SK-N-SH treated with all-trans-retinoic acid at 6 μM for 48 hours (cell line): ENCODE measurements at regions not wholly inside any gene's neighbourhood (a gene's known extent, or its start where the extent isn't known, plus 50 kb on each side); places are given as distances from the start of the nearest gene placed in this dataset.

Experiments
- ATAC-seq: fragments of 200-7000 bp; cut with Tn5 transposase; 3 replicates; pipeline ENCODE4 v1.9.1; 2020; ENCODE audit warnings: mild to moderate bottlenecking, moderate library complexity
- ARNTL ChIP-seq: fragments of 450-650 bp; formaldehyde crosslinking; IDR thresholded peaks from 2 replicates; pipeline ENCODE4 v1.5.0; 2020; ENCODE audit warnings: low read depth, mild to moderate bottlenecking, moderate library complexity, borderline replicate concordance
- BACH2 ChIP-seq: fragments of 250-450 bp; sonication (Bioruptor Pico); IDR thresholded peaks from 2 replicates; pipeline ENCODE4 v1.9.0; 2021; ENCODE audit warnings: mild to moderate bottlenecking, borderline replicate concordance
- CSDC2 ChIP-seq: fragments of 250-450 bp; sonication (Bioruptor Pico); IDR thresholded peaks from 2 replicates; pipeline ENCODE4 v1.5.0; 2020; ENCODE audit warnings: mild to moderate bottlenecking, moderate library complexity
- ESRRG ChIP-seq: fragments of 250-450 bp; sonication (Bioruptor Pico); IDR thresholded peaks from 2 replicates; pipeline ENCODE4 v1.6.1; 2021; ENCODE audit warnings: mild to moderate bottlenecking
- GLIS3 ChIP-seq: fragments of 250-450 bp; sonication (Bioruptor Pico); IDR thresholded peaks from 2 replicates; pipeline ENCODE4 v1.5.0; 2020; ENCODE audit warnings: mild to moderate bottlenecking, moderate library complexity
- ISL1 ChIP-seq: fragments of 250-450 bp; sonication (Bioruptor Pico); IDR thresholded peaks from 2 replicates; pipeline ENCODE4 v2.1.2; 2022; ENCODE audit warnings: mild to moderate bottlenecking, moderate library complexity
- PPARA ChIP-seq: fragments of 250-450 bp; sonication (Bioruptor Pico); IDR thresholded peaks from 2 replicates; pipeline ENCODE4 v1.5.0; 2020; ENCODE audit warnings: mild to moderate bottlenecking, borderline replicate concordance
- RARB ChIP-seq: fragments of 250-450 bp; sonication (Bioruptor Pico); IDR thresholded peaks from 2 replicates; pipeline ENCODE4 v1.8.0; 2021; ENCODE audit warnings: mild to moderate bottlenecking, moderate library complexity
- SNAI2 ChIP-seq: fragments of 250-450 bp; sonication (Bioruptor Pico); IDR thresholded peaks from 2 replicates; pipeline ENCODE4 v1.5.0; 2020; ENCODE audit warnings: mild to moderate bottlenecking, moderate library complexity
- TCF4 ChIP-seq: fragments of 250-450 bp; sonication (Bioruptor Pico); IDR thresholded peaks from 2 replicates; pipeline ENCODE4 v1.8.0; 2021; ENCODE audit warnings: mild to moderate bottlenecking, moderate library complexity, borderline replicate concordance
- TOX ChIP-seq: fragments of 250-450 bp; sonication (Bioruptor Pico); IDR thresholded peaks from 2 replicates; pipeline ENCODE4 v1.8.0; 2021; ENCODE audit warnings: mild to moderate bottlenecking, moderate library complexity, borderline replicate concordance
- ZC3H10 ChIP-seq: fragments of 250-450 bp; sonication (Bioruptor Pico); IDR thresholded peaks from 2 replicates; pipeline ENCODE4 v1.5.1; 2021; ENCODE audit warnings: mild to moderate bottlenecking, moderate library complexity
- ZFP3 ChIP-seq: fragments of 250-450 bp; sonication (Bioruptor Pico); IDR thresholded peaks from 2 replicates; pipeline ENCODE4 v1.5.0; 2020; ENCODE audit warnings: mild to moderate bottlenecking, moderate library complexity
- ZFP30 ChIP-seq: fragments of 450-650 bp; formaldehyde crosslinking; IDR thresholded peaks from 2 replicates; pipeline ENCODE4 v1.5.0; 2022; ENCODE audit warnings: mild to moderate bottlenecking, moderate library complexity
- ZNF565 ChIP-seq: fragments of 450-650 bp; formaldehyde crosslinking; conservative IDR thresholded peaks from 2 replicates; pipeline ENCODE4 v1.5.0; 2020; ENCODE audit warnings: low read depth, mild to moderate bottlenecking, moderate library complexity
- ZNF70 ChIP-seq: fragments of 450-650 bp; formaldehyde crosslinking; IDR thresholded peaks from 2 replicates; pipeline ENCODE4 v1.5.0; 2020; ENCODE audit warnings: mild to moderate bottlenecking, moderate library complexity
- ZNF8 ChIP-seq: fragments of 450-650 bp; formaldehyde crosslinking; IDR thresholded peaks from 2 replicates; pipeline ENCODE4 v1.5.0; 2020; ENCODE audit warnings: mild to moderate bottlenecking, moderate library complexity
- TF ChIP-seq, protein P1 (sequence below): fragments of 250-450 bp; sonication (Bioruptor Pico); IDR thresholded peaks from 2 replicates; pipeline ENCODE4 v1.8.0; 2021; ENCODE audit warnings: low read depth, mild to moderate bottlenecking, moderate library complexity, borderline replicate concordance
- TF ChIP-seq, protein P2 (sequence below): fragments of 250-450 bp; sonication (Bioruptor Pico); IDR thresholded peaks from 2 replicates; pipeline ENCODE4 v1.8.0; 2020; ENCODE audit warnings: mild to moderate bottlenecking, moderate library complexity, borderline replicate concordance
- TF ChIP-seq, protein P3 (sequence below): fragments of 250-450 bp; sonication (Bioruptor Pico); IDR thresholded peaks from 2 replicates; pipeline ENCODE4 v1.5.0; 2020; ENCODE audit warnings: mild to moderate bottlenecking, moderate library complexity
- TF ChIP-seq, protein P4 (sequence below): fragments of 250-450 bp; sonication (Bioruptor Pico); IDR thresholded peaks from 2 replicates; pipeline ENCODE4 v1.5.1; 2020; ENCODE audit warnings: low read depth, mild to moderate bottlenecking, moderate library complexity
- TF ChIP-seq, protein P5 (sequence below): fragments of 250-450 bp; sonication (Bioruptor Pico); IDR thresholded peaks from 2 replicates; pipeline ENCODE4 v1.5.1; 2021; ENCODE audit warnings: mild to moderate bottlenecking, moderate library complexity

DNA sequence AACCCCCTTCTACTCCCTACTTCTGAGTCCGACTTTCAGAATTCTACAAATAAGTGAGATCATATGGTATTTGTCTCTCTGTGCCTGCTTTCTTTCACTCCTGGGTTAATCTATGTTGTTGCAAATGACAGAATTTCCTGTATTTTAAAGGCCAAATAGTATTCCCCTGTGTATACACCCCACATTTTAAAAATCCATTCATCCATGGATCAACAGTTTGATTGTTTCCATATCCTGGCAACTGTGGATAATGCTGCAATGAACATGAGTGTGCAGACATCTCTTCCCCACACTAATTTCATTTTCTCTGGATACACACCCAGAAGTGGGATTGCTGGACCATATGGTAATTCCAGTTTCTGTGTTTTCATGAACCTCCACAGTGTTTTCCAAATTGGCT lies 225.8 kb upstream of the TCERG1L start:
- no peak for ATAC-seq
- TF ChIP-seq ZFP30 (CRISPR knock-in tag) (no peak), TOX (CRISPR knock-in tag) (no peak), GLIS3 (CRISPR knock-in tag) (no peak), PPARA (no peak), RARB (CRISPR knock-in tag) (no peak), ZNF565 (CRISPR knock-in tag) (no peak), ISL1 (CRISPR knock-in tag) (no peak), ZFP3 (no peak), SNAI2 (CRISPR knock-in tag) (no peak), CSDC2 (CRISPR knock-in tag) (no peak), BACH2 (no peak), ZNF8 (no peak), TCF4 (CRISPR knock-in tag) (no peak), ARNTL (CRISPR knock-in tag) (no peak)
- TF ChIP-seq, protein P1, sequence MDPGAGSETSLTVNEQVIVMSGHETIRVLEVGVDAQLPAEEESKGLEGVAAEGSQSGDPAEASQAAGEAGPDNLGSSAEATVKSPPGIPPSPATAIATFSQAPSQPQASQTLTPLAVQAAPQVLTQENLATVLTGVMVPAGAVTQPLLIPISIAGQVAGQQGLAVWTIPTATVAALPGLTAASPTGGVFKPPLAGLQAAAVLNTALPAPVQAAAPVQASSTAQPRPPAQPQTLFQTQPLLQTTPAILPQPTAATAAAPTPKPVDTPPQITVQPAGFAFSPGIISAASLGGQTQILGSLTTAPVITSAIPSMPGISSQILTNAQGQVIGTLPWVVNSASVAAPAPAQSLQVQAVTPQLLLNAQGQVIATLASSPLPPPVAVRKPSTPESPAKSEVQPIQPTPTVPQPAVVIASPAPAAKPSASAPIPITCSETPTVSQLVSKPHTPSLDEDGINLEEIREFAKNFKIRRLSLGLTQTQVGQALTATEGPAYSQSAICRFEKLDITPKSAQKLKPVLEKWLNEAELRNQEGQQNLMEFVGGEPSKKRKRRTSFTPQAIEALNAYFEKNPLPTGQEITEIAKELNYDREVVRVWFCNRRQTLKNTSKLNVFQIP, result no peak
- TF ChIP-seq, protein P2, sequence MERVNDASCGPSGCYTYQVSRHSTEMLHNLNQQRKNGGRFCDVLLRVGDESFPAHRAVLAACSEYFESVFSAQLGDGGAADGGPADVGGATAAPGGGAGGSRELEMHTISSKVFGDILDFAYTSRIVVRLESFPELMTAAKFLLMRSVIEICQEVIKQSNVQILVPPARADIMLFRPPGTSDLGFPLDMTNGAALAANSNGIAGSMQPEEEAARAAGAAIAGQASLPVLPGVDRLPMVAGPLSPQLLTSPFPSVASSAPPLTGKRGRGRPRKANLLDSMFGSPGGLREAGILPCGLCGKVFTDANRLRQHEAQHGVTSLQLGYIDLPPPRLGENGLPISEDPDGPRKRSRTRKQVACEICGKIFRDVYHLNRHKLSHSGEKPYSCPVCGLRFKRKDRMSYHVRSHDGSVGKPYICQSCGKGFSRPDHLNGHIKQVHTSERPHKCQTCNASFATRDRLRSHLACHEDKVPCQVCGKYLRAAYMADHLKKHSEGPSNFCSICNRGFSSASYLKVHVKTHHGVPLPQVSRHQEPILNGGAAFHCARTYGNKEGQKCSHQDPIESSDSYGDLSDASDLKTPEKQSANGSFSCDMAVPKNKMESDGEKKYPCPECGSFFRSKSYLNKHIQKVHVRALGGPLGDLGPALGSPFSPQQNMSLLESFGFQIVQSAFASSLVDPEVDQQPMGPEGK, result no peak
- TF ChIP-seq, protein P3, sequence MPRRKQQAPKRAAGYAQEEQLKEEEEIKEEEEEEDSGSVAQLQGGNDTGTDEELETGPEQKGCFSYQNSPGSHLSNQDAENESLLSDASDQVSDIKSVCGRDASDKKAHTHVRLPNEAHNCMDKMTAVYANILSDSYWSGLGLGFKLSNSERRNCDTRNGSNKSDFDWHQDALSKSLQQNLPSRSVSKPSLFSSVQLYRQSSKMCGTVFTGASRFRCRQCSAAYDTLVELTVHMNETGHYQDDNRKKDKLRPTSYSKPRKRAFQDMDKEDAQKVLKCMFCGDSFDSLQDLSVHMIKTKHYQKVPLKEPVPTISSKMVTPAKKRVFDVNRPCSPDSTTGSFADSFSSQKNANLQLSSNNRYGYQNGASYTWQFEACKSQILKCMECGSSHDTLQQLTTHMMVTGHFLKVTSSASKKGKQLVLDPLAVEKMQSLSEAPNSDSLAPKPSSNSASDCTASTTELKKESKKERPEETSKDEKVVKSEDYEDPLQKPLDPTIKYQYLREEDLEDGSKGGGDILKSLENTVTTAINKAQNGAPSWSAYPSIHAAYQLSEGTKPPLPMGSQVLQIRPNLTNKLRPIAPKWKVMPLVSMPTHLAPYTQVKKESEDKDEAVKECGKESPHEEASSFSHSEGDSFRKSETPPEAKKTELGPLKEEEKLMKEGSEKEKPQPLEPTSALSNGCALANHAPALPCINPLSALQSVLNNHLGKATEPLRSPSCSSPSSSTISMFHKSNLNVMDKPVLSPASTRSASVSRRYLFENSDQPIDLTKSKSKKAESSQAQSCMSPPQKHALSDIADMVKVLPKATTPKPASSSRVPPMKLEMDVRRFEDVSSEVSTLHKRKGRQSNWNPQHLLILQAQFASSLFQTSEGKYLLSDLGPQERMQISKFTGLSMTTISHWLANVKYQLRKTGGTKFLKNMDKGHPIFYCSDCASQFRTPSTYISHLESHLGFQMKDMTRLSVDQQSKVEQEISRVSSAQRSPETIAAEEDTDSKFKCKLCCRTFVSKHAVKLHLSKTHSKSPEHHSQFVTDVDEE (CRISPR knock-in tag), result no peak
- TF ChIP-seq, protein P4, sequence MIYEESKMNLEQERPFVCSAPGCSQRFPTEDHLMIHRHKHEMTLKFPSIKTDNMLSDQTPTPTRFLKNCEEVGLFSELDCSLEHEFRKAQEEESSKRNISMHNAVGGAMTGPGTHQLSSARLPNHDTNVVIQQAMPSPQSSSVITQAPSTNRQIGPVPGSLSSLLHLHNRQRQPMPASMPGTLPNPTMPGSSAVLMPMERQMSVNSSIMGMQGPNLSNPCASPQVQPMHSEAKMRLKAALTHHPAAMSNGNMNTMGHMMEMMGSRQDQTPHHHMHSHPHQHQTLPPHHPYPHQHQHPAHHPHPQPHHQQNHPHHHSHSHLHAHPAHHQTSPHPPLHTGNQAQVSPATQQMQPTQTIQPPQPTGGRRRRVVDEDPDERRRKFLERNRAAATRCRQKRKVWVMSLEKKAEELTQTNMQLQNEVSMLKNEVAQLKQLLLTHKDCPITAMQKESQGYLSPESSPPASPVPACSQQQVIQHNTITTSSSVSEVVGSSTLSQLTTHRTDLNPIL, result no peak

DNA sequence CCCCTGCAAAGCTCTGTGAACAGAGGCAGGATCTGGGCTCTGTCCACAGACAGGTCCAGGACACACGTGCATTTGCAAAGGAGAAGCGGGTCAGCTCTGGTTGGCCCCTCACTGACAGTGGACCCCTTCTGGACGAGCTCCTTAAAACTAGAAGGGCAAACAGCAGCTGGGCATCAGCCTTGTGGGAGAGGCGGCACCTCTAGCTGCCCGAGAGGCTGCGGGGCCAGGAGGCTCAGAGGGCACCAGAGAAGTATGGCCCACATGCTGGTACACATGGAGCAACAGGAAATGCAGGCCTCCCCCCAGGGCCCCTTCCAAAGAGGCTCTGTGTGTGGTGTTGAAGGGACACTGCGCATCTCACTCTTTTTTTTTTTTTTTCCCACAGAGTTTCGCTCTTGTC lies 233.0 kb upstream of the TCERG1L start:
- TF ChIP-seq RARB (CRISPR knock-in tag) (no peak), ZC3H10 (CRISPR knock-in tag) (no peak), ZFP30 (CRISPR knock-in tag) (no peak), ARNTL (CRISPR knock-in tag) (no peak), PPARA (no peak), ZNF70 (CRISPR knock-in tag) (no peak), SNAI2 (CRISPR knock-in tag) (no peak), ZNF8 (no peak), CSDC2 (CRISPR knock-in tag) (no peak), BACH2 (no peak), ESRRG (CRISPR knock-in tag) (no peak), ZNF565 (CRISPR knock-in tag) (no peak), ISL1 (CRISPR knock-in tag) (no peak), ZFP3 (no peak), TOX (CRISPR knock-in tag) (no peak)
- TF ChIP-seq, protein P4, result no peak
- TF ChIP-seq, protein P5, sequence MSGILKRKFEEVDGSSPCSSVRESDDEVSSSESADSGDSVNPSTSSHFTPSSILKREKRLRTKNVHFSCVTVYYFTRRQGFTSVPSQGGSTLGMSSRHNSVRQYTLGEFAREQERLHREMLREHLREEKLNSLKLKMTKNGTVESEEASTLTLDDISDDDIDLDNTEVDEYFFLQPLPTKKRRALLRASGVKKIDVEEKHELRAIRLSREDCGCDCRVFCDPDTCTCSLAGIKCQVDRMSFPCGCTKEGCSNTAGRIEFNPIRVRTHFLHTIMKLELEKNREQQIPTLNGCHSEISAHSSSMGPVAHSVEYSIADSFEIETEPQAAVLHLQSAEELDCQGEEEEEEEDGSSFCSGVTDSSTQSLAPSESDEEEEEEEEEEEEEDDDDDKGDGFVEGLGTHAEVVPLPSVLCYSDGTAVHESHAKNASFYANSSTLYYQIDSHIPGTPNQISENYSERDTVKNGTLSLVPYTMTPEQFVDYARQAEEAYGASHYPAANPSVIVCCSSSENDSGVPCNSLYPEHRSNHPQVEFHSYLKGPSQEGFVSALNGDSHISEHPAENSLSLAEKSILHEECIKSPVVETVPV, result no peak
- TF ChIP-seq, protein P3 (CRISPR knock-in tag), result no peak
- no peak for ATAC-seq
